GM21786 (cell line): ENCODE measurements at regions not wholly inside any gene's neighbourhood (a gene's known extent, or its start where the extent isn't known, plus 50 kb on each side); places are given as distances from the start of the nearest gene placed in this dataset.
"Not testable (repeated sequence)": the region's sequence is repeated elsewhere in the genome, so short reads cannot be mapped to it uniquely, and the experiment has no call there.

Experiments used
- ATAC-seq: cut with Tn5 transposase; IDR thresholded peaks from one replicate; pipeline ENCODE4 v1.9.1; 2021; ENCODE audit not compliant: unreplicated experiment

DNA sequence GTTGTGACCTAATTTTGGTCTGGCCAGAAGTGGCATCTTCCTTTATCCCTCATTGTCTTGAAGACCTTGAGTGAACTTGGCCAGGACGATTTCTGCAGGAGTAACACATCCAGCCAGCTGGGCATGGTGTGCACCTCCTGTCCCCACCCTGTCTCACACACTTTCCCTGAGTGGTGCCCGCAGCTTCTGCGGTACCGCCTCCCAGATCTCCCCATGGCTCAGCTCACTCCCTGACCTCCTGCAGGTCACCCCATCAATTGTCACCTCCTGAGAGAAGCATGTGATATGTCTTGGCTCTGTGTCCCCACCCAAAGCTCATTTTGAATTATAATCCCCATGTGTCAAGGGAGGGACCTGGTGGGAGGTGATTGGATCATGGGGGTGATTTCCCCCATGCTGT, 50.2 kb upstream of the TP53I11 start:
- no peak for ATAC-seq

DNA sequence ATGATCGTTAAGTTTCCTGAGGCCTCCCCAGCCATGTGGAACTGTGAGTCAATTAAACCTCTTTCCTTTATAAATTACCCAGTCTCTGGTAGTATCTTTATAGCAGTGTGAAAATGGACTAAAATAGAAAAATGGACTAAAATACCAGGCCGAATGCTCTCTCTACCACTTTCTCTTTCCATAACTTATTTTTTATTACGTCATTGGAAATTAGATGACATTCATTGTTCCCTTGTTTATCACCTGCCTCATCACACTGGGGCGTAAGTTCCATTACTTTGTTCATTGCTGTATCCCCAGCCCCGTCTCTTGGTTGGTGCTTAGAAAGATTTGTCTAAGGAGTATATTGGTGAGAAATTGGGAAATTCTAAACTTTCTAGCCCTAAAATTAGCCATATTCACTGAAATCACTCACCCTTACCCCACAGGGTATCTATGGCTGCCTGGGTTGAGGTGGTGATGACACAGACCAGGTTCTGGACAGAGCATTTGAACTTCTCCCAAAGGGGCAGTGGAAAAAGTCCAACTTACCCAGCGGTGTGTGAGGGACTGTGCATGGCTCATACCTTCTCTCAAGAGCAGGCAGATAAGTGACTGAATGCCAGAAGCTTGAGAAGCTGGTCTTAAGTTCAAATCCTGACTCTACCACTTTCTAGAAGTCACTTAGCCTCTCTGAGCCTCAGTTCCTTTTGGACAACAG, 50.9 kb upstream of the TP53I11 start:
- no peak for ATAC-seq

- ATAC-seq = no peak
Observed at GRCh38 chr11:45005106-45005505, 54.4 kb upstream of the TP53I11 start.

- no peak for ATAC-seq
Observed at GRCh38 chr11:45007011-45007410, 56.3 kb upstream of the TP53I11 start.

DNA sequence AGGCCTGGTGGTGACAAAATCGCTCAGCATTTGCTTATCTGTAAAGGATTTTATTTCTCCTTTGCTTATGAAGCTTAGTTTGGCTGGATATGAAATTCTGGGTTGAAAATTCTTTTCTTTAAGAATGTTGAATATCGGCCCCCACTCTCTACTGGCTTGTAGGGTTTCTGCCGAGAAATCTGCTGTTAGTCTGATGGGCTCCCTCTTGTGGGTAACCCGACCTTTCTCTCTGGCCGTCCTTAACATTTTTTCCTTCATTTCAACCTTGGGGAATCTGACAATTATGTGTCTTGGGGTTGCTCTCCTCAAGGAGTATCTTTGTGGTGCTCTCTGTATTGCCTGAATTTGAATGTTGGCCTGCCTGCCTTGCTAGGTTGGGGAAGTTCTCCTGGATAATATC, 65.3 kb upstream of the TP53I11 start:
- ATAC-seq = not testable (repeated sequence)

DNA sequence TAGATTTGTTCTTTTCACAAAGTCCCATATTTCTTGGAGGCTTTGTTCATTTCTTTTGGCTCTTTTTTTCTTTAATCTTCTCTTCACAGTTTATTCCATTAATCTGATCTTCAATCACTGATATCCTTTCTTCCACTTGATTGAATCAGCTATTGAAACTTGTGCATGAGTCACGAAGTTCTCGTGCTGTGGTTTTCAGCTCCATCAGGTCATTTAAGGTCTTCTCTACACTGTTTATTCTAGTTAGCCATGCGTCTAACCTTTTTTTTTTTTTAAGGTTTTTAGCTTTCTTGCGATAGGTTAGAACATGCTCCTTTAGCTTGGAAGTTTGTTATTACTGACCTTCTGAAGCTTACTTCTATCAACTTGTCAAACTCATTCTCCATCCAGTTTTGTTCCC, 65.8 kb upstream of the TP53I11 start:
- not testable (repeated sequence) for ATAC-seq

GRCh38 chr11:45017329-45017728, 66.6 kb upstream of the TP53I11 start:
- no peak for ATAC-seq

DNA sequence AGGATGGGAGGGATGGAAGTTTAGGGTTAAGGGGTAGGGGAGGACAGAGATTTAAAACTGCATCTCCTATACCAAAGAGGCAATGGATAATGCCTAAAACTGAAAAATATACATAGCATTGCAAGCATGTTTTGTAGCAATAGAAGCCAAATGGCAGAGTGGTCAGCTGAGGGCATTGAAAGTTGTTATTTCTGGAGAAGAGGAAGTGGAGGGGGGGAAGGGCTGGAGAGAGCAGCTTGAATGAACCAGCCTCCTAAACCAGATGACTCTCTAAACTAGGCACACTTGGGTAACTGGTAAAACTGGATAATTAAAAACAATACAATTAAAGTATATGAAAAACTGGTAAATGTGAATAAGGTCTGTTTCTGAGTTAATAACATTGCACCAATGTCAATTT, 70.3 kb upstream of the TP53I11 start:
- ATAC-seq = no peak

GRCh38 chr11:45021692-45022141, 71.0 kb upstream of the TP53I11 start:
- ATAC-seq = no peak

- no peak for ATAC-seq
Observed at GRCh38 chr11:45022294-45023064, 71.8 kb upstream of the TP53I11 start.

- ATAC-seq = no peak
Observed at GRCh38 chr11:45023065-45023365, 72.3 kb upstream of the TP53I11 start.

DNA sequence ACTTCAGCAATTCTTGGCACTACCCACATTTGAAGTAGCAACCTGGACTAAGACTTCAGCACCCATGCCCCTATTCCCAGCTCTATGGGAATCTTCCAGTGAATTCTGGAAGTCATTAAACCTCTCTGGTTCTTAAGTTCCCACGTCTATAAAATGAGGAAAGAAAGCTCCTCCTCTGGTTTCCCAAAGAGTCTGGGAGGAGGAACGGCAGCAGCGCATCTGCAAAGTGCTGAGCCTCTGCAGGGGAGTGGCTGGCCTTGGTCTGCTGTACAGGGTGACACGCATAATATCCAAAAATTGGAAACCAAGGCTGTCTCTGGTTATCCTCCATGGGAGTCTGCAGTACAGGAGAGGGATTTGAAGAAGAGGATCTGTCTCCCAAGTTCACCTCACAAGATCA, 73.6 kb upstream of the TP53I11 start:
- ATAC-seq = no peak

DNA sequence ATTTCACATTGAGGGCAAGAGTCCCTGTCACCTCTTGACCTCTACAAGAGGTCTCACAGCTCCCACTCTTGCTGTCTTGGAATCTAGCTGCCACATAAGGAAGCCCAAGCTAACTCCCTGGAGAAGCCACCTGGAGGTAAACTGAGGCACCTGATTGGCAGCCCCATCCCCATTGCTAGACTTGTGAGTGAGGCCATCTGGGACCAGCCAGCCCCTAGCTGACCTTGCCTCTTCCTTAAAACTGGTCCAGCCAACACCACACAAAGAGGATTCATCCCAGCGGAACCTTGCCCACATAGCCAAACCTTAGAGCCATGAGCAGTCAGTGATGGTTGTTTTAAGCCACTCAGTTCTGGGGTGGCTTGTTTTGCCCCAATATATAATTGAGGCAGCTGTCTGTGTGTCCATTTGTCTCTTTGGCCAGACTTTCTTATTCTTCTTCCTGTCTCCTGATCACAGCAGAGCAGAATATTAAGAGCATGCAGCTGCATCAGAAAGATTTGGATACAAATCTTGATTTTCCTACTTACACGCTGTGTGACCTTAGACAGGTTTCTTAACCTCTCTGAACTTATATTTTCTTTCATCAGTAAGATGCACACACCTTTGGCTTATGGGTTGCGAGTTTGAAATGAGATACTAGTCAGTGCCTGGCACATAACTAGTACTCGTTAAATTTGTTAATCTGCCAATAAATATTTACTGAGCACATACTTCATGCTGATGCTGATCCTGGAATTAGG, 74.3 kb upstream of the TP53I11 start:
- ATAC-seq = no peak

DNA sequence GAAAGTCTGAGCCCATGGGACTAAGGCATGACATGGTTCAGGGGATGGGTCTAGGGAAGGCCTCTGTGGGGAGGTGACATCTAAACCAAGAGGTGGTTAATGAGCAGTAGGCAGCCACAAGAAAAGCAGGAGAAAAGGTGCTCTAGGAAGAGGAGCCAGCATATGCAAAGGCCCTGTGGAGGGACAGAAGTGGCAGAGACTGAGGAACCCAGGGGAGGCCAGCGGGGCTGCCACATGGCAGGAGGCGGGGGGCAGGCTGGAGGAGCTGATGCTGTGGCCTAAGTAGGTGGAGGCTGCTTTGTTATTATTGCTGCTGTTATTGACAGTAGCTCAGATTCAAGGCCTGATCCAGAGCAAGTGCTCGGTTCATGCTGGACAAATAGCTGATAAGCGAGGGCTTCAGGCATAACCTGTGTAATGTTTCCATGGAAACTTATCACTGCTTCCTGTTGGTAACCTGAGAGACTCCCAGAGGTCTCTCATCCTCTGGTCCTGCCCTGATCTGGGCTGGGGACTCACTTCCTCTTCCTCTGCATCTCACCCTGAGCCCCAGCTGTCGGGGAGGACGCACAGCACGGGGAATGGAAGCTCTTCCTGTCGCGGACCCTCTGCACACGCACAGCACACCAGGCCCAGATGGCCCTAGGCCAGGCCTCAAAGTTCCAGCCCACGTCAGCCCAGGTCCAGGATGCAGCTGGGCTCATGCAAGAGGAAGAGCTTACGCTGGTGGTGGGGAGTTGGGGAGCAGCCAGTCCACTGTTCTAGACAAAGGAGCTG, 75.2 kb upstream of the TP53I11 start:
- ATAC-seq = peak; percentile 58

- no peak for ATAC-seq
Observed at GRCh38 chr11:45026835-45027234, 76.2 kb upstream of the TP53I11 start.

DNA sequence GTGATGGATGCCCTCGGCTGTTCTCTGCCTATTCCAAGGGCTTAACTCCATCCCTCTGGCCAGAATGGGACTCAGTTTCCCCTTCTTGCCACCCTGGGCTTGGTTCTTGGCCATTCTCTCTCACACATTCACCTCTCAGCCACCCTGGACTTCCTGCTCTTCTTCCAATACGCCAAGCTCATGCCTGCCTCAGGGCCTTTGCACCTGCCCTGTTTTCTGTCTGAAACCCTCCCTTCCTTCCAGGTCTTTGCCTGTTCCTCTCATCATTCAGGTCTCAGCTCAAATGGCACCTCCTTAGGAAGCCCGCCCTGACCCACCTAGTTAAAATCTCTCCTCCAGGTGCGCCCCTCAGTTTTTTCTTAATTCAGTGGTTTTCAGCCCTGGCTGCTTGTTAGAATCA, 76.6 kb upstream of the TP53I11 start:
- ATAC-seq = no peak

GRCh38 chr11:45028911-45029682, 78.4 kb upstream of the TP53I11 start:
- ATAC-seq = no peak

- no peak for ATAC-seq
Observed at GRCh38 chr11:45030778-45031177, 80.1 kb upstream of the TP53I11 start.

GRCh38 chr11:45031912-45032519, 81.3 kb upstream of the TP53I11 start:
- ATAC-seq = peak; percentile 86

DNA sequence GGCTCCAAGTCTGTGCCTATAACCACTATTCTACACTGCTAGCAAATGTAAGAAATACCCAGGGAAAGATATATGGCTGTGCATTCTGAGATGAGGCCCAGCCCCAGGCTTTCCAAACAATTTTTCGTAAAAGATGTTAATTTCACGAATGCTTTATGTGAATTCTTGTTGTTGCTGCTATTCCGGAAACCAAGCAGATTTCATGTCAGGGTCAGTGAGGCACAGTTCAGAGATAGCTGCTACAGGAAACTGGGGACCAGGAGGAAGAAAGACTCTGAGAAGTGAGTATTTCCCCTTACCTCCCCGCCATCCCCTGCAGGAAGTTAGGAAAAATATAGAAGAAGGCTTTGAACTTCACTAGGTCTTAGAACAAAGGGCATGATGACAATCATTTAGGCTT, 84.7 kb upstream of the TP53I11 start:
- no peak for ATAC-seq
